Frontal cortex (tissue), 3 donors: ENCODE measurements at regions not wholly inside any gene's neighbourhood (a gene's known extent, or its start where the extent isn't known, plus 50 kb on each side); places are given as distances from the start of the nearest gene placed in this dataset.

Source experiments
- DNase-seq, 2 donors: peaks; one replicate each; pipeline ENCODE4 v3.0.0; 2012; ENCODE audit warnings: low spot score in 2 of 2
- FAIRE-seq: peaks from 2 replicates; lab custom pipeline; 2012; peaks lifted over from hg19 to GRCh38; lab: Jason Lieb, UNC
- donor health status: control.
- donor health status: control.
- donor health status: control.

- DNase-seq, result peak; percentile 5 to 32
Measured at GRCh38 chr7:25389489-25390106, 161.3 kb upstream of the NPVF start.

GRCh38 chr7:25391295-25391861 lies 163.1 kb upstream of the NPVF start:
- DNase-seq (peak; percentile 7 to 36), FAIRE-seq (peak; percentile 86)

More at GRCh38 chr7:25389489-25390106, 161.3 kb upstream of the NPVF start:
- FAIRE-seq, result peak; percentile 89

GRCh38 chr7:25391961-25392587 lies 163.8 kb upstream of the NPVF start:
- DNase-seq (no peak), FAIRE-seq (no peak)

GRCh38 chr7:25392588-25393338 lies 164.5 kb upstream of the NPVF start:
- FAIRE-seq (no peak), DNase-seq (no peak)

GRCh38 chr7:25395976-25396375 lies 167.7 kb upstream of the NPVF start:
- FAIRE-seq (no peak), DNase-seq (no peak)

GRCh38 chr7:25396668-25397067 lies 168.4 kb upstream of the NPVF start:
- no peak for FAIRE-seq
- DNase-seq, result no peak

GRCh38 chr7:25398418-25398817 lies 170.1 kb upstream of the NPVF start:
- no peak for FAIRE-seq

GRCh38 chr7:25399000-25399750 lies 170.9 kb upstream of the NPVF start:
- no peak for DNase-seq
- FAIRE-seq, result no peak

More at GRCh38 chr7:25398418-25398817, 170.1 kb upstream of the NPVF start:
- no peak for DNase-seq

GRCh38 chr7:25402532-25402931 lies 174.2 kb upstream of the NPVF start:
- DNase-seq (no peak), FAIRE-seq (no peak)

GRCh38 chr7:25405736-25406135 lies 177.4 kb upstream of the NPVF start:
- DNase-seq (no peak), FAIRE-seq (no peak)

GRCh38 chr7:25407053-25407452 lies 178.8 kb upstream of the NPVF start:
- DNase-seq, result no peak
- FAIRE-seq, result no peak

- DNase-seq (no peak), FAIRE-seq (no peak)
Measured at GRCh38 chr7:25408012-25408687, 179.9 kb upstream of the NPVF start.

GRCh38 chr7:25408876-25409275 lies 180.6 kb upstream of the NPVF start:
- DNase-seq (no peak), FAIRE-seq (no peak)

- FAIRE-seq (no peak), DNase-seq (no peak)
Measured at GRCh38 chr7:25409897-25410636, 181.8 kb upstream of the NPVF start.

- no peak for DNase-seq
Measured at GRCh38 chr7:25420771-25421170, 192.5 kb upstream of the NPVF start.

GRCh38 chr7:25424113-25424512 lies 195.8 kb upstream of the NPVF start:
- FAIRE-seq (no peak), DNase-seq (no peak)

More at GRCh38 chr7:25420771-25421170, 192.5 kb upstream of the NPVF start:
- no peak for FAIRE-seq

- no peak for FAIRE-seq
- DNase-seq, result no peak
Measured at GRCh38 chr7:25424855-25425254, 196.6 kb upstream of the NPVF start.

GRCh38 chr7:25427721-25428120 lies 199.4 kb upstream of the NPVF start:
- DNase-seq (no peak), FAIRE-seq (no peak)

- DNase-seq (no peak), FAIRE-seq (no peak)
Measured at GRCh38 chr7:25429731-25430130, 201.4 kb upstream of the NPVF start.
